ENCODE measurements at regions not wholly inside any gene's neighbourhood (a gene's known extent, or its start where the extent isn't known, plus 50 kb on each side); places are given as distances from the start of the nearest gene placed in this dataset.
"Not testable (repeated sequence)": the region's sequence is repeated elsewhere in the genome, so short reads cannot be mapped to it uniquely, and the experiment has no call there.

DNA sequence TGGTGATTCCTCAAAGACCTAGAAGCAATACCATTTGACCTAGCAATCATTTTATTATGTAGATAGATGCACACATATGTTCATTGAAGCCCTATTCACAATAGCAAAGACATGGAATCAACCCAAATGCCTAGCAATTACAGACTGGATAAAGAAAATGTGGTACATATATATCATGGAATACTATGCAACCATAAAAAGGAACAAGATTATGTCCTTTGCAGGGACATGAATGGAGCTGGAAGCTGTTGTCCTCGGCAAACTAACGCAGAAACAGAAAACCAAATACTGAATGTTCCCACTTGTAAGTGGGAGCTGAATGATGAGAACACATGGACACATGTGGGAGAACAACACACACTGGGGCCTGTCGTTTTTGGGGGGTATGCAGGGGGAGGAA is 269.8 kb downstream of the CGGBP1 start:
- not testable (repeated sequence) for H2BK5ac ChIP-seq (ENCODE audit: low read depth, low read length, poor library complexity, severe bottlenecking)
- no CpG with 5 or more reads among the region's 3 CpGs for WGBS, 2 experiments (ENCODE audit: extremely low coverage in 2 of 2, insufficient read length in 1 of 2)

More for the DNA sequence above, 269.8 kb downstream of the CGGBP1 start:
- H3K27ac ChIP-seq (ENCODE audit: insufficient read depth, low read length); H2BK15ac ChIP-seq (ENCODE audit: low read depth, low read length); H2BK120ac ChIP-seq (ENCODE audit: low read depth, low read length); H3K79me1 ChIP-seq (ENCODE audit: low read depth in 1 of 2, low read length in 2 of 2); CTCF ChIA-PET; H3K14ac ChIP-seq (replicated peaks; ENCODE audit: low read depth, low read length); H4K5ac ChIP-seq (ENCODE audit: low read depth, low read length); H2AFZ ChIP-seq (replicated peaks; ENCODE audit: low read length, poor library complexity); H3K27me3 ChIP-seq (ENCODE audit: control insufficient read depth, insufficient read depth, low read length); ATAC-seq (ENCODE audit: low read depth); intact Hi-C loops (cut with micrococcal nuclease); DNase-seq; H4K91ac ChIP-seq (ENCODE audit: insufficient read depth, low read depth, low read length); H3K36me3 ChIP-seq (ENCODE audit: control insufficient read depth, insufficient read depth, low read length); H3K4ac ChIP-seq (ENCODE audit: low read depth, low read length); H4K20me1 ChIP-seq (ENCODE audit: insufficient read depth, low read length); in situ Hi-C loops (cut with MboI; ENCODE audit: low sequenced_read_pairs); H3K56ac ChIP-seq (ENCODE audit: extremely low read depth, insufficient read depth, low read length); H4K8ac ChIP-seq (ENCODE audit: low read depth in 2 of 2, low read length in 2 of 2); H3K9ac ChIP-seq (ENCODE audit: low read depth, low read length); H3K18ac ChIP-seq (ENCODE audit: low read depth, low read length); POLR2A ChIA-PET (ENCODE audit: unreplicated experiment); H3K4me1 ChIP-seq (ENCODE audit: control insufficient read depth, insufficient read depth, low read length); H3K4me3 ChIP-seq (ENCODE audit: insufficient read depth, low read depth, low read length); H2AK9ac ChIP-seq (replicated peaks; ENCODE audit: low read depth, low read length, poor library complexity); dilution Hi-C loops (cut with HindIII; ENCODE audit: low sequenced_read_pairs, unreplicated experiment); H2AK5ac ChIP-seq (ENCODE audit: low read depth, low read length); H3K9me3 ChIP-seq (ENCODE audit: control insufficient read depth, insufficient read depth, low read length); BruUV-seq (replicated peaks); H3K23ac ChIP-seq (ENCODE audit: low read depth, low read length); H2BK20ac ChIP-seq (ENCODE audit: low read depth, low read length); H3K9me1 ChIP-seq (ENCODE audit: insufficient read depth, low read length); H3K4me2 ChIP-seq (ENCODE audit: low read depth, low read length): not testable (repeated sequence)

Data from IMR-90 (cell line).